Activated B cell treated with CpG ODN at 0.5 μM for 24 hours (primary cell): ENCODE measurements at regions not wholly inside any gene's neighbourhood (a gene's known extent, or its start where the extent isn't known, plus 50 kb on each side); places are given as distances from the start of the nearest gene placed in this dataset.

Source experiments
- ATAC-seq: fragments of 200-7000 bp; cut with Tn5 transposase; one replicate; pipeline ENCODE4 v1.10.0; 2021; ENCODE audit warnings: low read depth, mild to moderate bottlenecking, moderate library complexity
- CTCF ChIA-PET: fragments of 350-600 bp; sonication (Branson Sonifier 250); formaldehyde crosslinking; loops from one replicate; lab custom pipeline; 2021; ENCODE audit warnings: antibody characterized with exemption; lab: Charles Lee
- POLR2A ChIA-PET: fragments of 350-600 bp; sonication (Branson Sonifier 250); formaldehyde crosslinking; loops from one replicate; lab custom pipeline; 2021; ENCODE audit warnings: antibody characterized with exemption; lab: Charles Lee
- DNase-seq: peaks from one replicate; pipeline ENCODE4 v3.0.0; 2022
- H3K27ac Mint-ChIP-seq: one replicate; pipeline ENCODE4 v1.8.0; 2020; ENCODE audit warnings: mixed read lengths
- H3K27me3 Mint-ChIP-seq: one replicate; pipeline ENCODE4 v1.8.0; 2021; ENCODE audit warnings: mixed read lengths
- H3K36me3 Mint-ChIP-seq: one replicate; pipeline ENCODE4 v1.8.0; 2021; ENCODE audit warnings: low read depth, mixed read lengths
- H3K4me1 Mint-ChIP-seq: one replicate; pipeline ENCODE4 v1.8.0; 2021; ENCODE audit warnings: mixed read lengths
- H3K4me3 Mint-ChIP-seq: one replicate; pipeline ENCODE4 v1.8.0; 2020; ENCODE audit warnings: mild to moderate bottlenecking, mixed read lengths
- H3K9me3 Mint-ChIP-seq: one replicate; pipeline ENCODE4 v1.8.0; 2020; ENCODE audit warnings: mixed read lengths
- CTCF ChIP-seq: fragments of 200-600 bp; IDR thresholded peaks from one replicate; pipeline ENCODE4 v1.8.0; 2022; ENCODE audit warnings: antibody characterized with exemption, mild to moderate bottlenecking
- intact Hi-C: fragments of 100-400 bp; cut with micrococcal nuclease; formaldehyde crosslinking; loops from one replicate; pipeline ENCODE4 v1.15.1; 2024

- no peak overlapping the region for H3K27ac Mint-ChIP-seq
- ATAC-seq (no peak), DNase-seq (no peak)
- TF ChIP-seq CTCF: no peak
- POLR2A ChIA-PET: no interaction called here
- no peaks in the 10 kb centered on the region for H3K4me1 Mint-ChIP-seq
- no peaks in the 10 kb centered on the region for H3K36me3 Mint-ChIP-seq
- intact Hi-C loops: no loop called here
- H3K4me3 Mint-ChIP-seq: no peak overlapping the region
- CTCF ChIA-PET: no interaction called here
- H3K27me3 Mint-ChIP-seq: no peaks in the 10 kb centered on the region
- peaks cover 11% of the 10 kb centered on the region for H3K9me3 Mint-ChIP-seq
These were observed 275.8 kb downstream of the SQOR start for GRCh38 chr15:45910671-45911070.

GRCh38 chr15:45913451-45913850, 278.6 kb downstream of the SQOR start:
- no peak for DNase-seq
- CTCF ChIA-PET: no interaction called here
- intact Hi-C loops: no loop called here
- H3K36me3 Mint-ChIP-seq: no peaks in the 10 kb centered on the region
- ATAC-seq: no peak
- H3K4me3 Mint-ChIP-seq: no peak overlapping the region
- H3K4me1 Mint-ChIP-seq: no peaks in the 10 kb centered on the region
- no peaks in the 10 kb centered on the region for H3K27me3 Mint-ChIP-seq
- TF ChIP-seq CTCF: no peak
- peaks cover 5% of the 10 kb centered on the region for H3K9me3 Mint-ChIP-seq
- H3K27ac Mint-ChIP-seq: no peak overlapping the region
- POLR2A ChIA-PET: no interaction called here

GRCh38 chr15:45914425-45914824, 279.6 kb downstream of the SQOR start:
- intact Hi-C loops: no loop called here
- DNase-seq (no peak), ATAC-seq (no peak)
- no peaks in the 10 kb centered on the region for H3K27me3 Mint-ChIP-seq
- peaks cover 5% of the 10 kb centered on the region for H3K9me3 Mint-ChIP-seq
- H3K4me3 Mint-ChIP-seq: no peak overlapping the region
- H3K36me3 Mint-ChIP-seq: no peaks in the 10 kb centered on the region
- ChIA-PET POLR2A (no interaction called here), CTCF (no interaction called here)
- no peaks in the 10 kb centered on the region for H3K4me1 Mint-ChIP-seq
- no peak for TF ChIP-seq CTCF
- H3K27ac Mint-ChIP-seq: no peak overlapping the region

GRCh38 chr15:45918839-45919238, 284.0 kb downstream of the SQOR start:
- POLR2A ChIA-PET: no interaction called here
- DNase-seq: no peak
- Mint-ChIP-seq H3K4me3 (no peak overlapping the region), H3K27ac (no peak overlapping the region), H3K4me1 (no peaks in the 10 kb centered on the region), H3K27me3 (no peaks in the 10 kb centered on the region), H3K9me3 (peaks cover 2% of the 10 kb centered on the region), H3K36me3 (no peaks in the 10 kb centered on the region)
- CTCF ChIA-PET: no interaction called here
- no peak for ATAC-seq
- no peak for TF ChIP-seq CTCF
- intact Hi-C loops: no loop called here

- no peaks in the 10 kb centered on the region for H3K27me3 Mint-ChIP-seq
- DNase-seq: no peak
- TF ChIP-seq CTCF: no peak
- H3K27ac Mint-ChIP-seq: no peak overlapping the region
- intact Hi-C loops: no loop called here
- ChIA-PET POLR2A (no interaction called here), CTCF (no interaction called here)
- no peaks in the 10 kb centered on the region for H3K36me3 Mint-ChIP-seq
- H3K9me3 Mint-ChIP-seq: peaks cover 2% of the 10 kb centered on the region
- ATAC-seq: no peak
- no peak overlapping the region for H3K4me3 Mint-ChIP-seq
- no peaks in the 10 kb centered on the region for H3K4me1 Mint-ChIP-seq
These were observed 285.0 kb downstream of the SQOR start for GRCh38 chr15:45919806-45920205.
